GM23338 (cell line): ENCODE measurements at regions not wholly inside any gene's neighbourhood (a gene's known extent, or its start where the extent isn't known, plus 50 kb on each side); places are given as distances from the start of the nearest gene placed in this dataset.
A peak's percentile ranks its signal among the peaks of the same experiment; 100 is the strongest.
"Not testable (repeated sequence)": the region's sequence is repeated elsewhere in the genome, so short reads cannot be mapped to it uniquely, and the experiment has no call there.

Experiments used
- ATAC-seq: fragments of 200-7000 bp; cut with Tn5 transposase; 3 replicates; pipeline ENCODE4 v1.9.1; 2020
- DNase-seq: peaks from one replicate; pipeline ENCODE4 v3.0.0-alpha.2; 2015; ENCODE audit warnings: low spot score
- H2AFZ ChIP-seq: fragments of 200-600 bp; sonication (generic); 2 replicates; pipeline ENCODE4 v1.8.0; 2016; ENCODE audit warnings: antibody characterized with exemption, mild to moderate bottlenecking, moderate library complexity
- H3F3A ChIP-seq: fragments of 200-600 bp; sonication (generic); replicated peaks from 2 replicates; pipeline ENCODE4 v1.8.0; 2017; ENCODE audit warnings: antibody characterized with exemption, mixed run types, low read depth
- H3K27ac ChIP-seq: fragments of 200-600 bp; sonication (generic); 2 replicates; pipeline ENCODE4 v1.6.1; 2016; ENCODE audit warnings: low read depth
- H3K27me3 ChIP-seq: fragments of 200-600 bp; sonication (generic); 2 replicates; pipeline ENCODE4 v1.8.0; 2016; ENCODE audit warnings: mild to moderate bottlenecking, mixed run types, moderate library complexity; ENCODE audit not compliant: insufficient read depth
- H3K36me3 ChIP-seq: fragments of 200-600 bp; sonication (generic); 2 replicates; pipeline ENCODE4 v1.8.0; 2016; ENCODE audit warnings: mild to moderate bottlenecking; ENCODE audit not compliant: insufficient read depth
- H3K4me1 ChIP-seq: fragments of 200-600 bp; sonication (generic); 2 replicates; pipeline ENCODE4 v1.8.0; 2016; ENCODE audit warnings: mild to moderate bottlenecking, moderate library complexity; ENCODE audit not compliant: insufficient read depth
- H3K4me2 ChIP-seq: fragments of 200-600 bp; sonication (generic); 2 replicates; pipeline ENCODE4 v1.7.1; 2017; ENCODE audit warnings: mixed run types
- H3K4me3 ChIP-seq: fragments of 200-600 bp; sonication (generic); 2 replicates; pipeline ENCODE4 v1.6.1; 2016; ENCODE audit warnings: mixed run types
- H3K79me2 ChIP-seq: fragments of 200-600 bp; sonication (generic); replicated peaks from 2 replicates; pipeline ENCODE4 v1.8.0; 2017; ENCODE audit warnings: mild to moderate bottlenecking; ENCODE audit not compliant: insufficient read depth
- H3K9me2 ChIP-seq: fragments of 200-600 bp; sonication (generic); 2 replicates; pipeline ENCODE4 v1.8.0; 2017; ENCODE audit not compliant: insufficient read depth
- H4K20me1 ChIP-seq: fragments of 200-600 bp; sonication (generic); replicated peaks from 2 replicates; pipeline ENCODE4 v1.8.0; 2017; ENCODE audit warnings: mild to moderate bottlenecking; ENCODE audit not compliant: insufficient read depth
- H3K27ac Mint-ChIP-seq: 2 replicates; pipeline ENCODE4 v1.8.0; 2020; ENCODE audit warnings: inconsistent platforms, mild to moderate bottlenecking, moderate library complexity, mixed read lengths
- H3K27me3 Mint-ChIP-seq: 3 replicates; pipeline ENCODE4 v1.8.0; 2022; ENCODE audit warnings: low read depth, mild to moderate bottlenecking, moderate library complexity, mixed read lengths, inconsistent platforms; ENCODE audit not compliant: insufficient read depth, poor library complexity
- H3K36me3 Mint-ChIP-seq: 3 replicates; pipeline ENCODE4 v1.8.0; 2021; ENCODE audit warnings: low read depth, mild to moderate bottlenecking, inconsistent platforms, moderate library complexity, mixed read lengths
- H3K4me1 Mint-ChIP-seq: 3 replicates; pipeline ENCODE4 v1.8.0; 2020; ENCODE audit warnings: mild to moderate bottlenecking, inconsistent platforms, mixed read lengths
- H3K4me3 Mint-ChIP-seq: 3 replicates; pipeline ENCODE4 v1.8.0; 2021; ENCODE audit warnings: moderate library complexity, mild to moderate bottlenecking, inconsistent platforms, mixed read lengths
- H3K9me3 Mint-ChIP-seq: 3 replicates; pipeline ENCODE4 v1.8.0; 2020; ENCODE audit warnings: moderate library complexity, mild to moderate bottlenecking, inconsistent platforms, mixed read lengths

DNA sequence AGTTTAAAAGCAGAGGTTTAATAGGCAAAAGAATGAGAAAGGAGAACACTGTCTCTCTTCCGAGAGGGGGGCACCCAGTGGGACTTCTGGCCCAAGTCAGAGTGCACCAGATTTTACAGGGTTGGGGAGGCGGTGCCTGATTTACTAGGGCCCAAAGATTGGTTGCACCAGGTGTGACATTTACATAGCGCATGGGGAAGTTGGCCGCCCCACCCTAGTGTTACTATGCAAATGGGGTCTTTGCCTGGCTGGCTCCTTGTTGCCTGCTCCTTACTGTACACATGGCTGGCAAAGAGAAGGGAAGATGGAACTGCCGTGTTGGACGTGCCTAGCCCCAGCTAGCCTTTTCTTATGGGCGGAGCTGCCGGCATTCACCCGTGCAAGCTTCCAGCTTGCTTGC is 118.8 kb downstream of the NPIPA8 start:
- peak; percentile 83 for ATAC-seq
- H3K9me3 Mint-ChIP-seq, H3K9me2 ChIP-seq, H3K4me3 ChIP-seq, H3K4me2 ChIP-seq, H3K36me3 Mint-ChIP-seq, H3K27me3 Mint-ChIP-seq, H3K27me3 ChIP-seq, H2AFZ ChIP-seq, H3K36me3 ChIP-seq, H3K4me1 ChIP-seq, H4K20me1 ChIP-seq, H3F3A ChIP-seq, H3K4me3 Mint-ChIP-seq, H3K27ac Mint-ChIP-seq, H3K4me1 Mint-ChIP-seq, H3K79me2 ChIP-seq, H3K27ac ChIP-seq: not testable (repeated sequence)
- DNase-seq, result peak; percentile 10

GRCh38 chr16:18216814-18217213 is 119.7 kb downstream of the NPIPA8 start:
- H3K9me3 Mint-ChIP-seq, H3K4me2 ChIP-seq, H3K4me3 Mint-ChIP-seq, H3K36me3 ChIP-seq, H3F3A ChIP-seq, H3K27me3 ChIP-seq, H3K4me1 Mint-ChIP-seq, H3K4me1 ChIP-seq, ATAC-seq, H3K27ac Mint-ChIP-seq, H3K27ac ChIP-seq, H3K27me3 Mint-ChIP-seq, H3K79me2 ChIP-seq, DNase-seq, H3K4me3 ChIP-seq, H4K20me1 ChIP-seq, H3K9me2 ChIP-seq, H2AFZ ChIP-seq, H3K36me3 Mint-ChIP-seq: not testable (repeated sequence)

GRCh38 chr16:18213810-18214209 is 122.7 kb downstream of the NPIPA8 start:
- not testable (repeated sequence) for H3K4me2 ChIP-seq, H3K79me2 ChIP-seq, H3K4me1 ChIP-seq, H3K27me3 ChIP-seq, H3K9me3 Mint-ChIP-seq, H2AFZ ChIP-seq, H3K36me3 ChIP-seq, H3F3A ChIP-seq, H3K4me3 Mint-ChIP-seq, H3K9me2 ChIP-seq, H3K36me3 Mint-ChIP-seq, DNase-seq, H3K27ac Mint-ChIP-seq, H3K4me3 ChIP-seq, ATAC-seq, H3K27ac ChIP-seq, H3K27me3 Mint-ChIP-seq, H4K20me1 ChIP-seq, H3K4me1 Mint-ChIP-seq

DNA sequence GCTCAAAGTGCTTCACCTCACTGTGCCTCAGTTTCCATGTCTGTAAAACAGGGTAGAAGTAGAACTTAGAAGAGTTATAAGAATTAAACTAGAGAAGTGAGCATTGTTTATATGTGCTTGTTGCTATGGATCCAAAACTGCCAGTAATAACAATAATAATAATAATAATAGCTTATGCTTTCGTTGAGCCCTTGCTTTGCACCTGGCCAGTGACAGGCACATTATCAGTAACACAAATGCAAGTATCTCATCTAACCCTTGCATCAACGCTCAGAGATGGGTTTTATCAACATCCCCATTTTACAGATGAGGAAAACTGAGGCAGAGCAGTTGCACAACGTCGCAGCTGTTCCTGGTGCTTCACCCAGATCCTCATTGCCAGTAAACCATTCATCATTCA is 125.0 kb downstream of the NPIPA8 start:
- H3K9me2 ChIP-seq, H3K4me1 Mint-ChIP-seq, H4K20me1 ChIP-seq, H3K27me3 Mint-ChIP-seq, H3K36me3 Mint-ChIP-seq, DNase-seq, H3K27me3 ChIP-seq, H3K27ac ChIP-seq, ATAC-seq, H3F3A ChIP-seq, H3K79me2 ChIP-seq, H3K4me3 Mint-ChIP-seq, H3K4me3 ChIP-seq, H3K9me3 Mint-ChIP-seq, H3K4me2 ChIP-seq, H3K27ac Mint-ChIP-seq, H3K36me3 ChIP-seq, H2AFZ ChIP-seq, H3K4me1 ChIP-seq: not testable (repeated sequence)

DNA sequence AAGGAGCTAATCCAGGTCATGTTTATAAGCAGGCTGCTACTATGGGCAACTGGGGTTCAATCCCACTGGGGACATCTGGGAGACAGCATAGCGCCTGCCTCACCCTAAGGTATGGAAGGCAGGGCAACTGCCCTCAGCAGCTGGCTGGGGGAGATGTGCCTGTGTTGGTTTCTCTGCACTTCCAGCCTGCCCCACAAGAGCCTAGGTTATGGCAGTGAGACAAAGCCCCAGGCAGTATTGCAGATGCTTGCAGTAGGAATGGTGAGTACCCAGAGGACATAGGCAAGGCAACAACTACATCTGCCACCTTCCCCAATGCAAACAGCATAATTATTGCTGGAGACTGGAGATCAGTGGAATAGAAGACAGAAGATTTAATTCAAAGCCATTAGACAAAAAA is 131.8 kb downstream of the NPIPA8 start:
- not testable (repeated sequence) for H3K27me3 Mint-ChIP-seq

GRCh38 chr16:18204309-18204708 is 132.2 kb downstream of the NPIPA8 start:
- not testable (repeated sequence) for H3K36me3 ChIP-seq, H3K9me2 ChIP-seq, H4K20me1 ChIP-seq, H3K4me3 ChIP-seq, H3K27me3 ChIP-seq, H3F3A ChIP-seq, ATAC-seq, H3K4me2 ChIP-seq, H3K79me2 ChIP-seq, H3K27me3 Mint-ChIP-seq, H2AFZ ChIP-seq, H3K27ac Mint-ChIP-seq, H3K4me3 Mint-ChIP-seq, H3K27ac ChIP-seq, DNase-seq, H3K9me3 Mint-ChIP-seq, H3K36me3 Mint-ChIP-seq, H3K4me1 Mint-ChIP-seq, H3K4me1 ChIP-seq

More for the DNA sequence above, 131.8 kb downstream of the NPIPA8 start:
- not testable (repeated sequence) for H3K4me2 ChIP-seq, H3K36me3 Mint-ChIP-seq, H3K36me3 ChIP-seq, H3K27ac Mint-ChIP-seq, H3K27me3 ChIP-seq, H3K9me2 ChIP-seq, DNase-seq, H3K27ac ChIP-seq, H4K20me1 ChIP-seq, H3K9me3 Mint-ChIP-seq, H2AFZ ChIP-seq, H3K4me3 ChIP-seq, H3K4me3 Mint-ChIP-seq, H3K4me1 Mint-ChIP-seq, H3K79me2 ChIP-seq, H3F3A ChIP-seq, H3K4me1 ChIP-seq
- peak; percentile 58 for ATAC-seq

DNA sequence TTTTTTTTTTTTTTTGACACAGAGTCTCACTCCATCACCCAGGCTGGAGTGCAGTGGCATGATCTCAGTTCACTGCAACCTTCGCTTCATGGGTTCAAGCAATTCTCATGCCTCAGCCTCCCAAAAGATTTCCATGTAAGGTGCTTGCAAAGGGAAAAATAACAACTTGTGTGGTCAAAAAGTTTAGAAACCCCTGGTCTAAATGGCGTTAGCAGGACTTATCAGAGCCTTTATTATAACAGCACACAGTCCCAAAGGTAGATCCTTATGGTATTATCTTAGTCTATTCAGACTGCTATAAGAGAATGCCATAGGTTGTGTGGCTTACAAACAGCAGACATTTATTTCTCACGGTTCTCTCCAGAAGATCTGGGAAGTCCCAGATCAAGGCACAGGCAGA is 135.0 kb downstream of the NPIPA8 start:
- DNase-seq, H3K27ac ChIP-seq, H3K4me2 ChIP-seq, H3K27me3 ChIP-seq, H3K4me1 ChIP-seq, H3K36me3 ChIP-seq, H3K27ac Mint-ChIP-seq, H3K4me3 Mint-ChIP-seq, H3K79me2 ChIP-seq, H3K36me3 Mint-ChIP-seq, H2AFZ ChIP-seq, H4K20me1 ChIP-seq, ATAC-seq, H3K27me3 Mint-ChIP-seq, H3F3A ChIP-seq, H3K4me3 ChIP-seq, H3K9me3 Mint-ChIP-seq, H3K4me1 Mint-ChIP-seq, H3K9me2 ChIP-seq: not testable (repeated sequence)
